Psoas muscle (tissue), 7 donors: ENCODE measurements at regions not wholly inside any gene's neighbourhood (a gene's known extent, or its start where the extent isn't known, plus 50 kb on each side); places are given as distances from the start of the nearest gene placed in this dataset.
"Not testable (repeated sequence)": the region's sequence is repeated elsewhere in the genome, so short reads cannot be mapped to it uniquely, and the experiment has no call there.

Source experiments
- ATAC-seq, 4 donors: fragments of 200-7000 bp; cut with Tn5 transposase; one replicate each; pipeline ENCODE4 v1.9.1; 2020; ENCODE audit warnings: moderate library complexity in 3 of 4, mild to moderate bottlenecking in 2 of 4
- DNase-seq, 2 donors: peaks; one replicate each; pipeline ENCODE4 v3.0.0-alpha.2; 2020
- H3K27ac ChIP-seq: fragments of 200-600 bp; one replicate; pipeline ENCODE4 v1.8.0; 2022
- H3K27me3 ChIP-seq, 3 donors: fragments of 200-600 bp in 1 of 3; one replicate each; pipeline versions ENCODE4 v1.6.1 to v1.8.0; 2013 to 2022; ENCODE audit warnings: low read length in 2 of 3, mild to moderate bottlenecking in 2 of 3, moderate library complexity in 1 of 3; ENCODE audit not compliant: insufficient read depth in 3 of 3
- H3K36me3 ChIP-seq, 2 donors: fragments of 200-600 bp in 1 of 2; one replicate each; pipeline versions ENCODE4 v1.6.1 to v1.8.0; 2013 to 2022; ENCODE audit warnings: low read depth in 1 of 2, mild to moderate bottlenecking in 1 of 2, moderate library complexity in 1 of 2; ENCODE audit not compliant: insufficient read depth in 1 of 2
- H3K4me1 ChIP-seq: fragments of 200-600 bp; one replicate; pipeline ENCODE4 v1.8.0; 2022
- H3K4me3 ChIP-seq: fragments of 200-600 bp; one replicate; pipeline ENCODE4 v1.8.0; 2022; ENCODE audit warnings: mild to moderate bottlenecking
- H3K9me3 ChIP-seq: fragments of 200-600 bp; one replicate; pipeline ENCODE4 v1.8.0; 2022
- WGBS, 3 donors: extraction: QIAGEN DNeasy Blood & Tissue Kit; methylation state at CpG; one replicate each; pipeline versions ENCODE4 v1.1.6 to v1.1.7; 2013; 5-methylcytosine and 5-hydroxymethylcytosine counted together
- intact Hi-C, 2 donors: fragments of 100-400 bp; cut with DNase I; formaldehyde crosslinking; loops; one replicate each; pipeline versions ENCODE4 v1.11.0 to v1.14.2; 2022
- TF ChIP-seq, protein P1 (sequence below): fragments of 200-600 bp; IDR thresholded peaks from one replicate; pipeline ENCODE4 v1.8.0; 2022; ENCODE audit warnings: antibody characterized with exemption
- donor health status: healthy with polysubstance abuse.
- donor health status: DM: no; HTN: no; CAD: no; lungs with moderate emphysema.
- donor health status: Bipolar disorder and iron deficiency.
- donor health status: healthy.
- donor health status: DM: yes; HTN: yes; CAD: no.
- donor health status: DM: no; HTN: no; CAD: no.
- donor health status: DM: yes; HTN: yes; CAD: no.

DNA sequence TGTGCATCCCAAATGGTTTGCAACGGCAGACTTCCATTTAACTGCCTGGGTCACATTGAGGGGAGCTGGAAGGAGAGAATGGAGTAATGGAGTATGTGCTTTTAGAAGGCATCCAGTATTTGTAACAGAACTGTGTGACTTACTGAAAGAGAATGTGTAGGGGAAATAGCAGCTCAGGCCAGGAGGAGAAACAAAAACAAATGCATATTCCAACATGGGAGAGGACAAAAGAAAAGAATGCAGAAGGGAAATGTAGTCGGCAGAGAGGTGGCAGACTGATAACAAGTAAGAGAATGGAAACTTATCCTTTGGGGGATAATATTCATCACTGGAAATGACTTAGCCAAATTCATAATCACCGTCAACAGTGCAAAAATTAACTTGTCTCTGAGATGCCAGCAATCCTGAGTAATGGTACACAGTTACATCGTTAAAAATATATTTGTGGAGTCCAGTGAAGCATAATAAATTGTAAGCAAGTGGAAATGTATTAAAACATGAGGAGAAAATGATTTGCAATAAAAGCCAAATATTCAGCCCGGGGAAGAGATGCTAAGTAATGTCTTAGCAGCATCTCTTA, 294.9 kb upstream of the SGO1 start:
- H3K4me3 ChIP-seq: no peak overlapping the region
- no peaks in the 10 kb centered on the region for H3K4me1 ChIP-seq
- H3K9me3 ChIP-seq: no peaks in the 10 kb centered on the region
- DNase-seq: no peak
- H3K36me3 ChIP-seq: no peaks in the 10 kb centered on the region
- intact Hi-C loops: no loop called here
- TF ChIP-seq, protein P1, sequence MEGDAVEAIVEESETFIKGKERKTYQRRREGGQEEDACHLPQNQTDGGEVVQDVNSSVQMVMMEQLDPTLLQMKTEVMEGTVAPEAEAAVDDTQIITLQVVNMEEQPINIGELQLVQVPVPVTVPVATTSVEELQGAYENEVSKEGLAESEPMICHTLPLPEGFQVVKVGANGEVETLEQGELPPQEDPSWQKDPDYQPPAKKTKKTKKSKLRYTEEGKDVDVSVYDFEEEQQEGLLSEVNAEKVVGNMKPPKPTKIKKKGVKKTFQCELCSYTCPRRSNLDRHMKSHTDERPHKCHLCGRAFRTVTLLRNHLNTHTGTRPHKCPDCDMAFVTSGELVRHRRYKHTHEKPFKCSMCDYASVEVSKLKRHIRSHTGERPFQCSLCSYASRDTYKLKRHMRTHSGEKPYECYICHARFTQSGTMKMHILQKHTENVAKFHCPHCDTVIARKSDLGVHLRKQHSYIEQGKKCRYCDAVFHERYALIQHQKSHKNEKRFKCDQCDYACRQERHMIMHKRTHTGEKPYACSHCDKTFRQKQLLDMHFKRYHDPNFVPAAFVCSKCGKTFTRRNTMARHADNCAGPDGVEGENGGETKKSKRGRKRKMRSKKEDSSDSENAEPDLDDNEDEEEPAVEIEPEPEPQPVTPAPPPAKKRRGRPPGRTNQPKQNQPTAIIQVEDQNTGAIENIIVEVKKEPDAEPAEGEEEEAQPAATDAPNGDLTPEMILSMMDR: no peak
- no peak for ATAC-seq
- 35 to 40% (median 40%) methylated on average over 5 of the region's 5 CpGs for WGBS, 3 donors
- H3K27ac ChIP-seq: no peak overlapping the region
- peaks cover 0 to 3% (median 0%) of the 10 kb centered on the region in 3 donors for H3K27me3 ChIP-seq

DNA sequence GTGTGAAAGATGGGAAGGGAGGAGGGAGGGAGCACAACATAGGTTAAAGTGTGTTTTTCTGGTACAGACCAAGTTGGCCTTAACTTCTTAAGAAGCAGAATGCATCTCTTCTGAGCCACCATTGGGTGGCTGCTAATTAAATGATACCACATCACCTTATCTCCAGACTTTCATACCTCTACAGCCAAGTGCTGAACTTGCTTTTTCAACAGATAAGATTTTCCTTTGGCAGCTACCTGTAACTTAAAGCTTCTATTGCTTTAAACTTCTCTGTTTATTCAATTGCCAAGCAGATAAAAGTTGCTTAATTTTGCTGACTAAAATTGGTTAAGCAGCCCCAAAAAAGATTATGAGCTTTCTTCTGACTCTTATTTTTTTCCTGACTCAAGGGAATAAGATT, 292.4 kb upstream of the SGO1 start:
- intact Hi-C loops: no loop called here
- Histone ChIP-seq H3K27ac (no peak overlapping the region), H3K9me3 (no peaks in the 10 kb centered on the region), H3K4me3 (no peak overlapping the region), H3K36me3 (no peaks in the 10 kb centered on the region), H3K27me3 (peaks cover 0 to 3% (median 0%) of the 10 kb centered on the region in 3 donors), H3K4me1 (no peaks in the 10 kb centered on the region)
- ATAC-seq: no peak
- TF ChIP-seq, protein P1: no peak
- no peak for DNase-seq

DNA sequence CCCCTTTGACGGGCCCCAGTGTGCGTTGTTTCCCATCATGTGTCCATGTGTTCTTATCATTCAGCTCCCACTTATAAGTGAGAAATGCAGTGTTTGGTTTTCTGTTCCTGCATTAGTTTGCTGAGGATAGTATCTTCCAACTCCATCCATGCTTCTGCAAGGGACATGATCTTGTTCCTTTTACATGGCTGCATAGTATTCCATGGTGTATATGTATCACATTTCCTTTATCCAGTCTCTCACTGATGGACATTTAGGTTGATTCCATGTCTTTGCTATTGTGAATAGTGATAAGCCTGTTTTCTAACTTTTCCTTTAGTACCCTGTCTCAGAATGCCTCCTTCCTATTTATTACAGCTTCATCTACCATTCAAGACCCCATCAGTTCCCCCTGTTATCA, 278.2 kb upstream of the SGO1 start:
- intact Hi-C loops, H3K4me1 ChIP-seq, ATAC-seq, H3K9me3 ChIP-seq, DNase-seq, H3K27ac ChIP-seq, H3K27me3 ChIP-seq, H3K4me3 ChIP-seq, H3K36me3 ChIP-seq: not testable (repeated sequence)
- 98 to 100% (median 99%) methylated on average over 2 of the region's 2 CpGs for WGBS, 3 donors

DNA sequence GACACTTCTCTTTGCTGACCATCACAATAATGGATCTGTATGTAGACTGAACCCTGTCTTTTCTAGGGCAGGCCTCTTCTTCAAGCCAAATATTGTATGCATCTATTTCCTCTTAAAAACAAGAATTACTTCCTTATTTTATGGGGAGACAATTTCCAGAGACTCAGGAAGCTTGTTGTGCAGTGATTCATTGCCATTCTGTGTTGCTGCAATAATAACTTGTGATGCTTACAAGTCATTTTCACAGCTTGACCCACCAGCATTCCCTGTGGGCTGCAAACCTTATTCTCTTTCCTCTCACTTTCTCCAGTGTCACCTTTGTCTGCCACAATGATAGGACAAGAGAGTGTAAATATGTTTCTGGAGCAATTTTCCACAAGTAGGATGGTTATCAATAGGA, 276.7 kb upstream of the SGO1 start:
- intact Hi-C loops: no loop called here
- no peaks in the 10 kb centered on the region for H3K36me3 ChIP-seq
- H3K4me3 ChIP-seq: no peak overlapping the region
- H3K4me1 ChIP-seq: no peaks in the 10 kb centered on the region
- H3K9me3 ChIP-seq: peaks cover 3% of the 10 kb centered on the region
- no peak overlapping the region for H3K27ac ChIP-seq
- ATAC-seq: no peak
- TF ChIP-seq, protein P1: no peak
- no peak for DNase-seq
- no peaks in the 10 kb centered on the region for H3K27me3 ChIP-seq

- Histone ChIP-seq H3K4me1 (no peaks in the 10 kb centered on the region), H3K36me3 (no peaks in the 10 kb centered on the region), H3K4me3 (no peak overlapping the region), H3K9me3 (no peaks in the 10 kb centered on the region), H3K27me3 (no peaks in the 10 kb centered on the region), H3K27ac (no peak overlapping the region)
- DNase-seq (no peak), ATAC-seq (no peak)
- TF ChIP-seq, protein P1: no peak
- intact Hi-C loops: no loop called here
- 60 to 73% (median 71%) methylated on average over 1 of the region's 1 CpG for WGBS, 3 donors
These were observed 276.2 kb upstream of the SGO1 start for GRCh38 chr3:20462226-20462625.
